ENCODE measurements at regions not wholly inside any gene's neighbourhood (a gene's known extent, or its start where the extent isn't known, plus 50 kb on each side); places are given as distances from the start of the nearest gene placed in this dataset.
"Not testable (repeated sequence)": the region's sequence is repeated elsewhere in the genome, so short reads cannot be mapped to it uniquely, and the experiment has no call there.

- no peak for DNase-seq
Measured at GRCh38 chr5:5884593-5884992, 462.1 kb downstream of the ICE1 start.

- no peak for DNase-seq
Measured at GRCh38 chr5:5883562-5883961, 461.1 kb downstream of the ICE1 start.

- DNase-seq: no peak
Measured at GRCh38 chr5:5883146-5883545, 460.7 kb downstream of the ICE1 start.

- DNase-seq: no peak
Measured at GRCh38 chr5:5882706-5883105, 460.2 kb downstream of the ICE1 start.

- DNase-seq: no peak
Measured at GRCh38 chr5:5881294-5881693, 458.8 kb downstream of the ICE1 start.

GRCh38 chr5:5880077-5880763 is 457.7 kb downstream of the ICE1 start:
- DNase-seq: no peak

- no peak for DNase-seq
Measured at GRCh38 chr5:5857396-5857795, 434.9 kb downstream of the ICE1 start.

- no peak for DNase-seq
Measured at GRCh38 chr5:5854087-5854486, 431.6 kb downstream of the ICE1 start.

GRCh38 chr5:5838493-5838892 is 416.0 kb downstream of the ICE1 start:
- no peak for DNase-seq

- DNase-seq: not testable (repeated sequence)
Measured at GRCh38 chr5:5831622-5832021, 409.1 kb downstream of the ICE1 start.

- DNase-seq: no peak
Measured at GRCh38 chr5:5828619-5829018, 406.1 kb downstream of the ICE1 start.

GRCh38 chr5:5826911-5827310 is 404.4 kb downstream of the ICE1 start:
- DNase-seq: no peak

GRCh38 chr5:5822729-5823257 is 400.3 kb downstream of the ICE1 start:
- no peak for DNase-seq

- no peak for DNase-seq
Measured at GRCh38 chr5:5816960-5817359, 394.5 kb downstream of the ICE1 start.

GRCh38 chr5:5813441-5813840 is 391.0 kb downstream of the ICE1 start:
- no peak for DNase-seq

- DNase-seq: no peak
Measured at GRCh38 chr5:5810461-5810860, 388.0 kb downstream of the ICE1 start.

GRCh38 chr5:5805916-5806315 is 383.4 kb downstream of the ICE1 start:
- no peak for DNase-seq

GRCh38 chr5:5804478-5805233 is 382.2 kb downstream of the ICE1 start:
- no peak for DNase-seq

- DNase-seq: no peak
Measured at GRCh38 chr5:5800801-5801761, 378.6 kb downstream of the ICE1 start.

- DNase-seq: no peak
Measured at GRCh38 chr5:5799826-5800225, 377.3 kb downstream of the ICE1 start.

- no peak for DNase-seq
Measured at GRCh38 chr5:5799229-5799628, 376.8 kb downstream of the ICE1 start.

GRCh38 chr5:5798462-5798861 is 376.0 kb downstream of the ICE1 start:
- DNase-seq: no peak

Measured in muscle of back (tissue), 3 donors.